SK-N-SH (cell line): ENCODE measurements at regions not wholly inside any gene's neighbourhood (a gene's known extent, or its start where the extent isn't known, plus 50 kb on each side); places are given as distances from the start of the nearest gene placed in this dataset.

Experiments
- CTCF ChIA-PET: fragments of 300-600, 350-600 bp; formaldehyde crosslinking; extraction: SDS; loops from one replicate; lab custom pipeline; 2021; lab: Yijun Ruan, JAX
- POLR2A ChIA-PET: fragments of 350-600 bp; sonication (Branson Sonifier 250); formaldehyde crosslinking; extraction: SDS; loops from one replicate; lab custom pipeline; 2020; ENCODE audit warnings: antibody characterized with exemption, inconsistent platforms; lab: Yijun Ruan, JAX
- DNase-seq: peaks from one replicate; pipeline ENCODE4 v3.0.0; 2012
- H2AFZ ChIP-seq: fragments of 200-600 bp; sonication (generic); 2 replicates; pipeline ENCODE4 v1.8.1; 2016; ENCODE audit warnings: antibody characterized with exemption, mild to moderate bottlenecking, low read depth
- H3F3A ChIP-seq: fragments of 200-600 bp; sonication (generic); replicated peaks from 2 replicates; pipeline ENCODE3; 2016; ENCODE audit warnings: antibody characterized with exemption, mild to moderate bottlenecking; ENCODE audit not compliant: insufficient read depth
- H3K27ac ChIP-seq, 2 experiments: fragments of 200-500 bp in 1 of 2; fragments of 200-600 bp in 1 of 2; sonication (Bioruptor generic) in 1 of 2; sonication (generic), shearing (Covaris generic) in 1 of 2; 2 replicates each; pipeline versions ENCODE4 v1.5.1 to v1.6.1; 2014 to 2016; ENCODE audit warnings: low read depth in 2 of 2, inconsistent platforms in 1 of 2, low read length in 1 of 2, mild to moderate bottlenecking in 1 of 2, mixed read lengths in 1 of 2
- H3K27me3 ChIP-seq: fragments of 200-600 bp; sonication (generic), shearing (Covaris generic); 2 replicates; pipeline ENCODE4 v1.6.1; 2016; ENCODE audit warnings: mixed run types; ENCODE audit not compliant: insufficient read depth
- H3K36me3 ChIP-seq, 2 experiments: fragments of 200-500 bp in 1 of 2; fragments of 200-600 bp in 1 of 2; sonication (Bioruptor generic) in 1 of 2; sonication (generic) in 1 of 2; replicated peaks in 1 of 2; 2 replicates each; pipeline versions ENCODE3 to v1.5.1; 2014 to 2016; ENCODE audit warnings: low read length in 1 of 2, mild to moderate bottlenecking in 1 of 2; ENCODE audit not compliant: insufficient read depth in 2 of 2, control insufficient read depth in 1 of 2
- H3K4me1 ChIP-seq, 2 experiments: fragments of 200-500 bp in 1 of 2; fragments of 200-600 bp in 1 of 2; sonication (Bioruptor generic) in 1 of 2; sonication (generic), shearing (Covaris generic) in 1 of 2; 2 replicates each; pipeline versions ENCODE4 v1.5.1 to v1.6.1; 2014 to 2016; ENCODE audit warnings: low read depth in 1 of 2, low read length in 1 of 2, mixed run types in 1 of 2; ENCODE audit not compliant: insufficient read depth in 2 of 2, control insufficient read depth in 1 of 2
- H3K4me2 ChIP-seq: fragments of 200-600 bp; sonication (generic), shearing (Covaris generic); 2 replicates; pipeline ENCODE4 v1.6.1; 2017; ENCODE audit warnings: mixed run types
- H3K4me3 ChIP-seq, 2 experiments: fragments of 200-500 bp in 1 of 2; fragments of 200-600 bp in 1 of 2; sonication (Bioruptor generic) in 1 of 2; sonication (generic), shearing (Covaris generic) in 1 of 2; 2 replicates each; pipeline versions ENCODE4 v1.5.1 to v1.8.1; 2014 to 2016; ENCODE audit warnings: low read depth in 2 of 2, inconsistent platforms in 1 of 2, low read length in 1 of 2, mild to moderate bottlenecking in 1 of 2, mixed read lengths in 1 of 2, moderate library complexity in 1 of 2
- H3K79me2 ChIP-seq: fragments of 200-600 bp; sonication (generic); 2 replicates; pipeline ENCODE4 v1.8.1; 2017; ENCODE audit warnings: mild to moderate bottlenecking; ENCODE audit not compliant: insufficient read depth
- H3K9ac ChIP-seq: fragments of 200-600 bp; sonication (generic); 2 replicates; pipeline ENCODE4 v1.6.1; 2017; ENCODE audit warnings: mixed run types
- H3K9me2 ChIP-seq: fragments of 200-600 bp; sonication (generic); 2 replicates; pipeline ENCODE4 v1.6.1; 2017; ENCODE audit warnings: mixed run types
- H3K9me3 ChIP-seq: fragments of 200-600 bp; sonication (generic); 2 replicates; pipeline ENCODE4 v1.6.1; 2017; ENCODE audit warnings: mixed run types, mild to moderate bottlenecking, moderate library complexity
- H4K20me1 ChIP-seq: fragments of 200-600 bp; sonication (generic); 2 replicates; pipeline ENCODE4 v1.6.1; 2017; ENCODE audit warnings: mild to moderate bottlenecking, mixed run types; ENCODE audit not compliant: insufficient read depth
- CHD2 ChIP-seq: fragments of 150-350 bp; IDR thresholded peaks from 2 replicates; pipeline ENCODE4 v1.6.1; 2018; ENCODE audit warnings: low read length; ENCODE audit not compliant: partially characterized antibody
- CTCF ChIP-seq: fragments of 200-600 bp; sonication (generic); IDR thresholded peaks from 2 replicates; pipeline ENCODE4 v1.6.1; 2017; ENCODE audit warnings: antibody characterized with exemption, mild to moderate bottlenecking, moderate library complexity
- ELF1 ChIP-seq: IDR thresholded peaks from 2 replicates; pipeline ENCODE4 v1.4.0; 2012
- EZH2phosphoT487 ChIP-seq: fragments of 200-600 bp; sonication (generic); IDR thresholded peaks from 2 replicates; pipeline ENCODE4 v1.6.1; 2017; ENCODE audit warnings: low read depth, mixed run types, mild to moderate bottlenecking, antibody characterized with exemption, moderate library complexity, borderline replicate concordance
- FOXM1 ChIP-seq: IDR thresholded peaks from 2 replicates; pipeline ENCODE4 v1.4.0; 2012; ENCODE audit warnings: low read depth, mild to moderate bottlenecking
- GABPA ChIP-seq: IDR thresholded peaks from 2 replicates; pipeline ENCODE4 v1.4.0; 2012; ENCODE audit warnings: low read depth, mild to moderate bottlenecking
- GATA2 ChIP-seq: sonication (generic); formaldehyde crosslinking; IDR thresholded peaks from 2 replicates; pipeline ENCODE4 v1.5.0; 2020; ENCODE audit warnings: mild to moderate bottlenecking, missing genetic modification reagents
- IRF3 ChIP-seq: fragments of 150-350 bp; IDR thresholded peaks from 2 replicates; pipeline ENCODE4 v1.6.1; 2016; ENCODE audit warnings: mild to moderate bottlenecking, low read depth, low read length
- JUND ChIP-seq: IDR thresholded peaks from 2 replicates; pipeline ENCODE4 v1.4.0; 2012
- MAX ChIP-seq: IDR thresholded peaks from 2 replicates; pipeline ENCODE4 v1.4.0; 2012; ENCODE audit warnings: low read depth
- NFIC ChIP-seq: IDR thresholded peaks from 2 replicates; pipeline ENCODE4 v1.4.0; 2012; ENCODE audit warnings: borderline replicate concordance
- PBX3 ChIP-seq: IDR thresholded peaks from 2 replicates; pipeline ENCODE4; 2012
- RFX5 ChIP-seq: IDR thresholded peaks from 2 replicates; pipeline ENCODE4 v1.6.1; 2012; ENCODE audit warnings: mild to moderate bottlenecking, improper control_type of control experiment, low read length
- RXRA ChIP-seq: IDR thresholded peaks from 2 replicates; pipeline ENCODE4 v1.4.0; 2012; ENCODE audit warnings: low read depth, mild to moderate bottlenecking, borderline replicate concordance
- USF2 ChIP-seq: fragments of 150-350 bp; IDR thresholded peaks from 2 replicates; pipeline ENCODE4 v1.6.1; 2017; ENCODE audit warnings: antibody characterized with exemption, low read length, low read depth, borderline replicate concordance
- YY1 ChIP-seq: IDR thresholded peaks from 2 replicates; pipeline ENCODE4 v1.4.0; 2012; ENCODE audit warnings: low read depth, mild to moderate bottlenecking
- ZBTB33 ChIP-seq: IDR thresholded peaks from 2 replicates; pipeline ENCODE4 v1.4.0; 2012; ENCODE audit warnings: low read depth, borderline replicate concordance
- WGBS: methylation state at CpG from one replicate; pipeline ENCODE4 v1.1.6; 2017; ENCODE audit warnings: low lambda C conversion rate; 5-methylcytosine and 5-hydroxymethylcytosine counted together

- Histone ChIP-seq H3K4me3 (no peak overlapping the region), H3K27ac (no peak overlapping the region), H3K27me3 (no peaks in the 10 kb centered on the region), H3K79me2 (no peaks in the 10 kb centered on the region), H3K9ac (no peak overlapping the region), H3K36me3 (no peaks in the 10 kb centered on the region), H3K4me2 (no peak overlapping the region), H4K20me1 (no peaks in the 10 kb centered on the region), H3K9me3 (no peaks in the 10 kb centered on the region), H2AFZ (no peak overlapping the region), H3K4me1 (no peaks in the 10 kb centered on the region), H3K9me2 (no peaks in the 10 kb centered on the region), H3F3A (no peaks in the 10 kb centered on the region)
- DNase-seq, result no peak
- ChIA-PET CTCF (no interaction called here), POLR2A (no interaction called here)
- 44% methylated on average over 5 of the region's 5 CpGs for WGBS
- no peak for TF ChIP-seq YY1
- no peak for TF ChIP-seq MAX
- TF ChIP-seq RFX5, result no peak
- no peak for TF ChIP-seq CTCF
- no peak for TF ChIP-seq GABPA
- no peak for TF ChIP-seq GATA2 (CRISPR knock-in tag)
- no peak for TF ChIP-seq ZBTB33
- TF ChIP-seq FOXM1, result no peak
- TF ChIP-seq CHD2, result no peak
- TF ChIP-seq RXRA, result no peak
- no peak for TF ChIP-seq NFIC
- TF ChIP-seq IRF3, result no peak
Observed at GRCh38 chr12:118512669-118513068, 136.3 kb downstream of the SUDS3 start.

GRCh38 chr12:118513611-118514010, 137.3 kb downstream of the SUDS3 start:
- CTCF ChIA-PET, result no interaction called here
- Histone ChIP-seq H3K4me2 (no peak overlapping the region), H3K36me3 (no peaks in the 10 kb centered on the region), H3F3A (no peaks in the 10 kb centered on the region), H3K4me3 (no peak overlapping the region), H2AFZ (no peak overlapping the region), H3K27me3 (no peaks in the 10 kb centered on the region), H3K79me2 (no peaks in the 10 kb centered on the region), H3K9me3 (no peaks in the 10 kb centered on the region), H3K9me2 (no peaks in the 10 kb centered on the region), H3K4me1 (no peaks in the 10 kb centered on the region), H4K20me1 (no peaks in the 10 kb centered on the region), H3K9ac (no peak overlapping the region), H3K27ac (no peak overlapping the region)
- no peak for DNase-seq
- POLR2A ChIA-PET, result no interaction called here
- 26% methylated on average over 4 of the region's 4 CpGs for WGBS
- no peak for TF ChIP-seq NFIC
- TF ChIP-seq USF2, result no peak
- TF ChIP-seq ZBTB33, result no peak
- TF ChIP-seq JUND, result no peak
- TF ChIP-seq PBX3, result no peak
- no peak for TF ChIP-seq EZH2phosphoT487
- no peak for TF ChIP-seq ELF1
